ENCODE measurements at regions not wholly inside any gene's neighbourhood (a gene's known extent, or its start where the extent isn't known, plus 50 kb on each side); places are given as distances from the start of the nearest gene placed in this dataset.

- POLR2A ChIA-PET = no interaction called here
- CTCF ChIA-PET = interaction anchor here (1.0 to 1.3 kb wide), 3 partner anchors 13 to 242 kb away, joined by 3 read pairs; no protein-coding TSS in a partner anchor
Observed at GRCh38 chr20:50421356-50422340, 88.5 kb upstream of the PTPN1 start.

- CTCF ChIA-PET = no interaction called here
Observed at GRCh38 chr20:50423758-50424157, 86.4 kb upstream of the PTPN1 start.

GRCh38 chr20:50425076-50425475, 85.1 kb upstream of the PTPN1 start:
- CTCF ChIA-PET = no interaction called here

More at GRCh38 chr20:50423758-50424157, 86.4 kb upstream of the PTPN1 start:
- POLR2A ChIA-PET = no interaction called here

GRCh38 chr20:50426866-50427718, 83.1 kb upstream of the PTPN1 start:
- ChIA-PET POLR2A (no interaction called here), CTCF (interaction anchor here (0.8 to 1.2 kb wide), 2 partner anchors 152 to 240 kb away, joined by 3 read pairs; no protein-coding TSS in a partner anchor)

More at GRCh38 chr20:50425076-50425475, 85.1 kb upstream of the PTPN1 start:
- POLR2A ChIA-PET = no interaction called here

- POLR2A ChIA-PET = no interaction called here
- CTCF ChIA-PET = interaction anchor here (1.2 kb wide), 1 partner anchor 241 kb away, joined by 3 read pairs; no protein-coding TSS in a partner anchor
Observed at GRCh38 chr20:50427719-50428083, 82.5 kb upstream of the PTPN1 start.

GRCh38 chr20:50428097-50428828, 81.9 kb upstream of the PTPN1 start:
- ChIA-PET POLR2A (no interaction called here), CTCF (no interaction called here)

GRCh38 chr20:50429412-50429811, 80.8 kb upstream of the PTPN1 start:
- CTCF ChIA-PET = interaction anchor here (0.7 to 1.0 kb wide), 2 partner anchors 31 to 34 kb away, joined by 3 read pairs; no protein-coding TSS in a partner anchor
- POLR2A ChIA-PET = interaction anchor here (0.7 kb wide), 1 partner anchor 145 kb away, joined by 8 read pairs; no protein-coding TSS in a partner anchor

GRCh38 chr20:50431066-50431450, 79.1 kb upstream of the PTPN1 start:
- POLR2A ChIA-PET = no interaction called here
- CTCF ChIA-PET = no interaction called here

- CTCF ChIA-PET = interaction anchor here (0.5 kb wide), 1 partner anchor 28 kb away, joined by 3 read pairs; no protein-coding TSS in a partner anchor
- POLR2A ChIA-PET = no interaction called here
Observed at GRCh38 chr20:50433001-50433761, 77.0 kb upstream of the PTPN1 start.

- CTCF ChIA-PET = interaction anchor here (1.3 kb wide), 1 partner anchor 13 kb away, joined by 3 read pairs; no protein-coding TSS in a partner anchor
- POLR2A ChIA-PET = no interaction called here
Observed at GRCh38 chr20:50434321-50434652, 75.9 kb upstream of the PTPN1 start.

- ChIA-PET POLR2A (no interaction called here), CTCF (interaction anchor here (0.6 to 1.3 kb wide), 4 partner anchors 13 to 300 kb away, joined by 3 to 7 read pairs (median 4); no protein-coding TSS in a partner anchor)
Observed at GRCh38 chr20:50434653-50435396, 75.4 kb upstream of the PTPN1 start.

GRCh38 chr20:50435397-50436051, 74.7 kb upstream of the PTPN1 start:
- POLR2A ChIA-PET = no interaction called here
- CTCF ChIA-PET = interaction anchor here (0.5 to 1.3 kb wide), 4 partner anchors 13 to 475 kb away, joined by 3 to 7 read pairs (median 5); no protein-coding TSS in a partner anchor

GRCh38 chr20:50436052-50436656, 74.0 kb upstream of the PTPN1 start:
- ChIA-PET POLR2A (no interaction called here), CTCF (interaction anchor here (0.5 kb wide), 1 partner anchor 476 kb away, joined by 4 read pairs; no protein-coding TSS in a partner anchor)

GRCh38 chr20:50436696-50437095, 73.5 kb upstream of the PTPN1 start:
- ChIA-PET CTCF (no interaction called here), POLR2A (no interaction called here)

- ChIA-PET CTCF (no interaction called here), POLR2A (no interaction called here)
Observed at GRCh38 chr20:50438986-50439407, 71.2 kb upstream of the PTPN1 start.

- ChIA-PET CTCF (interaction anchor here (0.5 kb wide), 1 partner anchor 29 kb away, joined by 3 read pairs; no protein-coding TSS in a partner anchor), POLR2A (interaction anchor here (0.7 kb wide), 1 partner anchor 249 kb away, joined by 3 read pairs; no protein-coding TSS in a partner anchor)
Observed at GRCh38 chr20:50439539-50440453, 70.4 kb upstream of the PTPN1 start.
